ENCODE measurements at regions not wholly inside any gene's neighbourhood (a gene's known extent, or its start where the extent isn't known, plus 50 kb on each side); places are given as distances from the start of the nearest gene placed in this dataset.

- no peak for TF ChIP-seq SNAI2 (CRISPR knock-in tag; IDR thresholded peaks at IDR 0.05)
- TF ChIP-seq PPARA (CRISPR knock-in tag; IDR thresholded peaks at IDR 0.05; ENCODE audit: borderline replicate concordance) = no peak
- no peak for TF ChIP-seq TOX (CRISPR knock-in tag; IDR thresholded peaks at IDR 0.05; ENCODE audit: borderline replicate concordance)
- no peak for TF ChIP-seq ISL1 (CRISPR knock-in tag; IDR thresholded peaks at IDR 0.05)
- no peak for TF ChIP-seq RARB (CRISPR knock-in tag; IDR thresholded peaks at IDR 0.05)
- TF ChIP-seq ZFP30 (CRISPR knock-in tag; IDR thresholded peaks at IDR 0.05) = no peak
- TF ChIP-seq, protein P1, sequence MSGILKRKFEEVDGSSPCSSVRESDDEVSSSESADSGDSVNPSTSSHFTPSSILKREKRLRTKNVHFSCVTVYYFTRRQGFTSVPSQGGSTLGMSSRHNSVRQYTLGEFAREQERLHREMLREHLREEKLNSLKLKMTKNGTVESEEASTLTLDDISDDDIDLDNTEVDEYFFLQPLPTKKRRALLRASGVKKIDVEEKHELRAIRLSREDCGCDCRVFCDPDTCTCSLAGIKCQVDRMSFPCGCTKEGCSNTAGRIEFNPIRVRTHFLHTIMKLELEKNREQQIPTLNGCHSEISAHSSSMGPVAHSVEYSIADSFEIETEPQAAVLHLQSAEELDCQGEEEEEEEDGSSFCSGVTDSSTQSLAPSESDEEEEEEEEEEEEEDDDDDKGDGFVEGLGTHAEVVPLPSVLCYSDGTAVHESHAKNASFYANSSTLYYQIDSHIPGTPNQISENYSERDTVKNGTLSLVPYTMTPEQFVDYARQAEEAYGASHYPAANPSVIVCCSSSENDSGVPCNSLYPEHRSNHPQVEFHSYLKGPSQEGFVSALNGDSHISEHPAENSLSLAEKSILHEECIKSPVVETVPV (CRISPR knock-in tag; IDR thresholded peaks at IDR 0.05) = no peak
- TF ChIP-seq, protein P2, sequence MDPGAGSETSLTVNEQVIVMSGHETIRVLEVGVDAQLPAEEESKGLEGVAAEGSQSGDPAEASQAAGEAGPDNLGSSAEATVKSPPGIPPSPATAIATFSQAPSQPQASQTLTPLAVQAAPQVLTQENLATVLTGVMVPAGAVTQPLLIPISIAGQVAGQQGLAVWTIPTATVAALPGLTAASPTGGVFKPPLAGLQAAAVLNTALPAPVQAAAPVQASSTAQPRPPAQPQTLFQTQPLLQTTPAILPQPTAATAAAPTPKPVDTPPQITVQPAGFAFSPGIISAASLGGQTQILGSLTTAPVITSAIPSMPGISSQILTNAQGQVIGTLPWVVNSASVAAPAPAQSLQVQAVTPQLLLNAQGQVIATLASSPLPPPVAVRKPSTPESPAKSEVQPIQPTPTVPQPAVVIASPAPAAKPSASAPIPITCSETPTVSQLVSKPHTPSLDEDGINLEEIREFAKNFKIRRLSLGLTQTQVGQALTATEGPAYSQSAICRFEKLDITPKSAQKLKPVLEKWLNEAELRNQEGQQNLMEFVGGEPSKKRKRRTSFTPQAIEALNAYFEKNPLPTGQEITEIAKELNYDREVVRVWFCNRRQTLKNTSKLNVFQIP (CRISPR knock-in tag; IDR thresholded peaks at IDR 0.05; ENCODE audit: borderline replicate concordance, low read depth) = no peak
- TF ChIP-seq, protein P3, sequence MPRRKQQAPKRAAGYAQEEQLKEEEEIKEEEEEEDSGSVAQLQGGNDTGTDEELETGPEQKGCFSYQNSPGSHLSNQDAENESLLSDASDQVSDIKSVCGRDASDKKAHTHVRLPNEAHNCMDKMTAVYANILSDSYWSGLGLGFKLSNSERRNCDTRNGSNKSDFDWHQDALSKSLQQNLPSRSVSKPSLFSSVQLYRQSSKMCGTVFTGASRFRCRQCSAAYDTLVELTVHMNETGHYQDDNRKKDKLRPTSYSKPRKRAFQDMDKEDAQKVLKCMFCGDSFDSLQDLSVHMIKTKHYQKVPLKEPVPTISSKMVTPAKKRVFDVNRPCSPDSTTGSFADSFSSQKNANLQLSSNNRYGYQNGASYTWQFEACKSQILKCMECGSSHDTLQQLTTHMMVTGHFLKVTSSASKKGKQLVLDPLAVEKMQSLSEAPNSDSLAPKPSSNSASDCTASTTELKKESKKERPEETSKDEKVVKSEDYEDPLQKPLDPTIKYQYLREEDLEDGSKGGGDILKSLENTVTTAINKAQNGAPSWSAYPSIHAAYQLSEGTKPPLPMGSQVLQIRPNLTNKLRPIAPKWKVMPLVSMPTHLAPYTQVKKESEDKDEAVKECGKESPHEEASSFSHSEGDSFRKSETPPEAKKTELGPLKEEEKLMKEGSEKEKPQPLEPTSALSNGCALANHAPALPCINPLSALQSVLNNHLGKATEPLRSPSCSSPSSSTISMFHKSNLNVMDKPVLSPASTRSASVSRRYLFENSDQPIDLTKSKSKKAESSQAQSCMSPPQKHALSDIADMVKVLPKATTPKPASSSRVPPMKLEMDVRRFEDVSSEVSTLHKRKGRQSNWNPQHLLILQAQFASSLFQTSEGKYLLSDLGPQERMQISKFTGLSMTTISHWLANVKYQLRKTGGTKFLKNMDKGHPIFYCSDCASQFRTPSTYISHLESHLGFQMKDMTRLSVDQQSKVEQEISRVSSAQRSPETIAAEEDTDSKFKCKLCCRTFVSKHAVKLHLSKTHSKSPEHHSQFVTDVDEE (CRISPR knock-in tag; IDR thresholded peaks at IDR 0.05) = no peak
- TF ChIP-seq PATZ1 (CRISPR knock-in tag; IDR thresholded peaks at IDR 0.05; ENCODE audit: borderline replicate concordance) = no peak
- no peak for TF ChIP-seq GLIS3 (CRISPR knock-in tag; IDR thresholded peaks at IDR 0.05)
- TF ChIP-seq TCF4 (CRISPR knock-in tag; IDR thresholded peaks at IDR 0.05; ENCODE audit: borderline replicate concordance) = no peak
- TF ChIP-seq, protein P4, sequence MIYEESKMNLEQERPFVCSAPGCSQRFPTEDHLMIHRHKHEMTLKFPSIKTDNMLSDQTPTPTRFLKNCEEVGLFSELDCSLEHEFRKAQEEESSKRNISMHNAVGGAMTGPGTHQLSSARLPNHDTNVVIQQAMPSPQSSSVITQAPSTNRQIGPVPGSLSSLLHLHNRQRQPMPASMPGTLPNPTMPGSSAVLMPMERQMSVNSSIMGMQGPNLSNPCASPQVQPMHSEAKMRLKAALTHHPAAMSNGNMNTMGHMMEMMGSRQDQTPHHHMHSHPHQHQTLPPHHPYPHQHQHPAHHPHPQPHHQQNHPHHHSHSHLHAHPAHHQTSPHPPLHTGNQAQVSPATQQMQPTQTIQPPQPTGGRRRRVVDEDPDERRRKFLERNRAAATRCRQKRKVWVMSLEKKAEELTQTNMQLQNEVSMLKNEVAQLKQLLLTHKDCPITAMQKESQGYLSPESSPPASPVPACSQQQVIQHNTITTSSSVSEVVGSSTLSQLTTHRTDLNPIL (CRISPR knock-in tag; IDR thresholded peaks at IDR 0.05; ENCODE audit: low read depth) = no peak
- TF ChIP-seq BACH2 (CRISPR knock-in tag; IDR thresholded peaks at IDR 0.05; ENCODE audit: borderline replicate concordance) = no peak
- no peak for TF ChIP-seq ZNF70 (CRISPR knock-in tag; IDR thresholded peaks at IDR 0.05)
- ATAC-seq = no peak
These were observed 524.5 kb upstream of the WWC1 start for GRCh38 chr5:167766957-167767356.

DNA sequence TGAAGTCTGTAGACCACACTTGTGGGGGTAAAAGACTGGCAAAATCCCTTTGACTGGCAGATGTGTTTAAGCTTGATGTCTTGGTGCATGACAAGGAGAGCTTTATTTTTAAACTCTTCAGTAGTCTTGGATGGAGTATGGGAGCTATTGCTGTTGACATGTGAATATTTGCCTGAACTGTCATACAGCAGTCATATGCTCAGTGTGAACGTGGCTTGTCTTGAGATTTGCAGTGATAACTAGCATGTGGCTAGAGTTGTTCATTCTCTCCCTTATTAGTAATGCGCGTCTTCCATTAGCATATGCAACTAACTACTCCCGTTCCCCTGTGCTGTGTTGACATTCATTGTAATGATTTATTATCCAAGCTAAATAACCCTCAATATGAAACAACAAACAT is 523.6 kb upstream of the WWC1 start:
- TF ChIP-seq, protein P2 (CRISPR knock-in tag; IDR thresholded peaks at IDR 0.05; ENCODE audit: borderline replicate concordance, low read depth) = no peak
- TF ChIP-seq TOX (CRISPR knock-in tag; IDR thresholded peaks at IDR 0.05; ENCODE audit: borderline replicate concordance) (no peak), ESRRG (CRISPR knock-in tag; IDR thresholded peaks at IDR 0.05) (no peak), ZNF565 (CRISPR knock-in tag; conservative IDR thresholded peaks at IDR 0.05; ENCODE audit: low read depth) (no peak), ZC3H10 (CRISPR knock-in tag; IDR thresholded peaks at IDR 0.05) (no peak), PPARA (CRISPR knock-in tag; IDR thresholded peaks at IDR 0.05; ENCODE audit: borderline replicate concordance) (no peak), ZFP3 (CRISPR knock-in tag; IDR thresholded peaks at IDR 0.05) (no peak), BACH2 (CRISPR knock-in tag; IDR thresholded peaks at IDR 0.05; ENCODE audit: borderline replicate concordance) (no peak), ZNF70 (CRISPR knock-in tag; IDR thresholded peaks at IDR 0.05) (no peak), RARB (CRISPR knock-in tag; IDR thresholded peaks at IDR 0.05) (no peak), ZNF8 (CRISPR knock-in tag; IDR thresholded peaks at IDR 0.05) (no peak), OSR1 (CRISPR knock-in tag; IDR thresholded peaks at IDR 0.05) (no peak)
- ATAC-seq = no peak

Measured in SK-N-SH treated with all-trans-retinoic acid at 6 μM for 48 hours (cell line).